NCI-H1105 treated with DMSO at 0.1 percent for 48 hours (cell line): ENCODE measurements at regions not wholly inside any gene's neighbourhood (a gene's known extent, or its start where the extent isn't known, plus 50 kb on each side); places are given as distances from the start of the nearest gene placed in this dataset.
"Not testable (repeated sequence)": the region's sequence is repeated elsewhere in the genome, so short reads cannot be mapped to it uniquely, and the experiment has no call there.

Experiments used
- DNase-seq: peaks from one replicate; lab custom pipeline; 2025; lab: John Stamatoyannopoulos, UW

DNA sequence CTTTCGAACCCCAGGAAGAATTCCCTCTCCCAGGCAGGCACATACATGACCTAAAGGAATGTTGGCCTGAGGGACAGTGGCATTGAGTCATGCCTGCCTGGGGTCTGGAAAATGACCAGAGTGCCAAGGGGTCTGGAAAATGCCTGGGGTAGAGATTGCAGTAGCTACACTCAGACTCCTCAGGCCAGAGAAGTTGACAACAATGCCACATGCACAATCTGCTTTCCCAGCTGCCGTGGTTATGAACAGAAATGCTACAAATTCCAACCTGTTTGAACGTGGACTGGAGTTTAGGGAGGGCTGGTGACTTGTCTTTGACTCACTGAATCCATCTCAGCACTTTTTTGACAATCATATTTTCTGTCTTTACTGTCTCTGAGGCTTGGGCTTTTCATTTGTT is 250.0 kb downstream of the ABCC12 start:
- DNase-seq, result no peak

DNA sequence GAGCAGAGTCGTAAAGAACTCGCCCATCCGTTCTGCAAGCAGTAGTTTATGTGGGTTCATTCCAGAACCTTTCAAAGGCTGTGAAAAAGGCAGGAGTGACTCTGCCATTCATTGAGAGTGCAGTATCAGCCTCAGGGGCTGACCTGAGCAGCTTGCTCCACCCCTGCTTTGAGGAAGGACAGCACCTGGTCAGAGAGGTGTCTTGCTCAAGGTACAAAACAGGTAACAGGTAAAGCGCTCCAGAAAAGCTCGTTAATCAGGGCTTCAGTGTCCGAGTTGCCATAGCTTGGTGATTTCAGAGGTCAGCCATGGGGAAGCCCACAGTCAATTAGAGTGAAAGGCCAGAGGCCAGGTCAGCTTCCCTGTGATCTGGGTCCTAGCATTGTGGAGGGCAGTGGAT is 251.1 kb downstream of the ABCC12 start:
- no peak for DNase-seq

DNA sequence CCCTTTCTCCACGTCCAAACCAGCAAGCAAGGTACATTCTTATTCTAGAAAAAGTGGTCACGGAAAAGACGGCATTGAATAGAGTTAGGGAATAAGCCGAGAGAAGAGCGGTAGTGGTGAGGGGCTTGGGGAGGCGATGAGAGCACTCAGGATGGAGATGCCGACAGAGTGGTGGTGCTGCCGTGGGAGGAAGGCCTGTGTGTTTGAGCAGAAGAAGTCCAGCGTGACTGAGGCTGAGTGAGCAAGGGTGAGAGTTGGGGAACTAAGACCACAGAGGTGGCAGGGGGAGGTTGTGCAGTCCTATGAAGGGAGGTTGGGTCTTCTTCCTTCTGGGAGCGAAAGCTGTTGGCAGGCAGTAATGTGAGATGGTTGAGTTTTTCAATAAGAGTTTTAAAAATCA is 252.3 kb downstream of the ABCC12 start:
- no peak for DNase-seq

DNA sequence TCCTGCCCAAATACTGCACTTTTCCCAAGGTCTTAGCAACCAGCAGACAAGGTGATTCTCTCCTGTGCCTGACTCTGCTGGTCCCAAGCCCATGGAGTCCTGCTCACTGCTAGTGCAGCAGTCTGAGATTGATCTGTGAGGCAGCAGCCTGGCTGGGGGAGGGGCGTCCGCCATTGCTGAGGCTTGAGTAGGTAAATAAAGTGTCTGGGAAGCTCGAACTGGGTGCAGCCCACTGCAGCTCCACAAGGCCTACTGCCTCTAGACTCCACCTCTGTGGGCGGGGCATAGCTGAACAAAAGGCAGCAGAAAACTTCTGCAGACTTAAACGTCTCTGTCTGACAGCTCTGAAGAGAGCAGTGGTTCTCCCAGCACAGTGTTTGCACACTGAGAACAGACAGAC is 258.7 kb downstream of the ABCC12 start:
- DNase-seq, result not testable (repeated sequence)

DNA sequence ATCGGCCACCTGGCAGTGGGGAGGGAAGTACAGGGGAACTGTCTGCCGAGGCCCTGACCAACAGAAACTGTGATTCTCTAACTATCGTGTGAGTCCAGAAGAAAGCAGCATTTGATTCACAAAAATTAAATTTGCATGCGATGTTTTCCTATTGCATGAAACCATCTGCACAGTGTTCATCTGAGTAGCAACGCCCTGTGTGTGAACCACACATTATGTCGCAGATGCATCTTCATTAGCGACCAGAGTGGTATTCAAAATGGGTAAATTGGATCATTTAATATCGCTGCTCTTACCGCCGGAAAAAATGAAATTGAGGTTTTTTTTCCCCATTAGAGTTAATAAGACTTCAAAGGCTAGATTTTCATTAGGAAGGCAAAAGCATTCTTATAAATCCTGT is 260.6 kb downstream of the ABCC12 start:
- DNase-seq, result no peak

DNA sequence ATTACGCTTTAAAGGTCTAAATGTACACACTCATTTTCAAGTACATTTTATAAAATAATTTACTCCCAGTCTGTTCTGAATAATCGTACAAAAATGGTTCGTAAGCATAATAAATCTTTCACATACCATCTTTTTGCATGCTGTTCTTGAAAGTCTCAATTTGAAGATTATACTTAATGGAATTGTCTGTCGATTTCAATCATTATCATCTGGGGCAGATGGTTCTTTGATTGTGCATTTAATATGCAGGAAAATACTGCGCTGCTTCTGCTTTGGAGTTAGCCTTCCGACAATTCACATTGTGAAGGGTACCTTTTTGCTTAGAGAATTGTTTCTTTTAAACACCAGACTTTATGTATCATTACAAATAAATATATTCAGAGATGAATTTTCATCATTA is 262.8 kb downstream of the ABCC12 start:
- no peak for DNase-seq

DNA sequence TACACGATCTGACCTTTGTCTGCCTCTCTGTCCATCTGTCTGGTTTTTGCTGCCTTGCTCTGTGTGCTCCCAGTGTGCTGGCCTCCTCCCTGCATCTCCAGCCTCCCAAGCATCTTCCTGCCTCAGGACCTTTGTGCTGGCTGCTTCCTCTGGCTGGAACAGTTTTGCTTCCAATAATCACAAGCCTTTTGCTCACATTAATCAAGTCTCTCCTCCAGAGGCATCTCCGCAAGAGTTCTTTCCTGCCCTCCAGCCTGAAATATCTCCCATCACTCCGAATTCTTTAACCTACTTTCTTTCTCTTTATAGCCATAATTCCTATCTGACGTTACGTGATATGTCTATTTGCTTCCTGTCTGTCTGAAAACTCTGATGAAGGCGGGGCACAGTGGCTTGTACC is 267.1 kb downstream of the ABCC12 start:
- DNase-seq, result no peak

DNA sequence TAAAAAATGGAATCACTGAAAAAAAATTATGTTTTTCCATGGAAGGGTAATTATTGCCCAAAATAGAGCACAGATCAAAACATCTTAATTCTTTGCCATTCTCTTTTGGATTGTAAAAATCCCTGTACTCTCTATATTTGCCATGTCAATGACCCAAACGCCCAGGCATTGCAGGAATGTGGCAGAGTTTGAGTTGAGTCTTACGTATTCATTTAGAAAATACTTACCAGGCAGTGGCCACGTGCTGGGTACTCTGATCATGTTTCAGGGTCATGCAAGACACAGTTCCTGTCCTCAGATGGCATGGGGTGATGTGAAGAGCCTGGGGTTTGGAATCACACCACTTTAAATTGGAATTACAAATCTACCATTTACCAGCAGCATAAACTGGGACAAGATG is 267.7 kb downstream of the ABCC12 start:
- no peak for DNase-seq

DNA sequence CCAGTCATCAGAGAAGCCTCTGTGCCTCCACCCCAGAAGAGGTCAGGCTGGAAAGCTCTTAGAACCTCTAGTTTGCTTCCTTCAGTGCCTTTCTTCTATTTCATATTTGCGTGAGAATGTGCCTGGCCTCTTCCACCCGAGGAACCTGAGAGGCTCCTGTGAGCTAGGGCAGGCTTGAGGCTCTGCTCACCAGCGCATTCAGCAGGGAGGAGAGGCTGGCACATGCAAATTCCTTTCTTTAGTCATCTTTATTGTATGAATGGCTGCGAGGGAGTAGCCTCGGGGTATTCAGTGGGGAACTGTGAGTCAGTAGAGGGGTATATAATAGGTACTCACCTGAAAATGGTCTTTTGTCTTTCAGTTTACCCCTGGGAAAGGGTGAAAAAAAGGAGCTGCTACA is 268.3 kb downstream of the ABCC12 start:
- DNase-seq, result no peak

DNA sequence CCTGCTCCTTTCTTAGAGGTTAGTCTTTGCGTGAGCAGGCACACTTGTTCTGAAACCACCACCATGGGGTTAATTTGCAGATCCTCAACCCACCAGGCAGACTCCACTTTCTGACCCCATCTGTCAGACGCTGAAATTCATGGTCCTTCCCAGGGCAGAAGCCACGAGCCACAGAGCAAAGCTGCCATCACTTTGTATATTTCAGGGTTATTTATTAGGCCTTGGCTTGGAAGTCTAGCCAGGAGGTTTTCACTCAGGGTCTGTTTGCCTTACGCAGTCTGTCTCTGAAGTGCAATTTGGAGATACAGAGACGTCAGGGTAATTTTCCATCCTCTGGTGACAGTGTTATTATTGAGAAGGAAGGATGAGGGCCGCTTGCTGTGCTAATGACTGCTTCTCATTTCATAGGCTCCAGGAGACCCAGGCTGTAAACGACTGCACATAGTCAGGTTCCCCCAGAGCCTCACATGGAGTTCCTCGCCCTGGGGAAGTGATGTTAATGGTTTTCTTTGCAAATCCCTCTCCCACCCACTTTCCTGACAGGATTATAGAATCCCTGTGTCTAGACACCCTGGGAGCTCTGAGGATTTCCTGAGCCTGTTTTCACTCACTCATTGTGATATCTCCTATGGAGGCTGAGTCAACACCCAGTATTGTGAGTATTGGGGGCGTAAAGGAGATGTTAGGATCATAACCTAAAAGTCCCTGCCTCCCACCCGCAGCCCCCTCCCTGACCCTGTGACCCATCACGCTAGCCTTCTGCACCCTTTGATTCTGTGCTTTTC is 269.0 kb downstream of the ABCC12 start:
- DNase-seq, result no peak

DNA sequence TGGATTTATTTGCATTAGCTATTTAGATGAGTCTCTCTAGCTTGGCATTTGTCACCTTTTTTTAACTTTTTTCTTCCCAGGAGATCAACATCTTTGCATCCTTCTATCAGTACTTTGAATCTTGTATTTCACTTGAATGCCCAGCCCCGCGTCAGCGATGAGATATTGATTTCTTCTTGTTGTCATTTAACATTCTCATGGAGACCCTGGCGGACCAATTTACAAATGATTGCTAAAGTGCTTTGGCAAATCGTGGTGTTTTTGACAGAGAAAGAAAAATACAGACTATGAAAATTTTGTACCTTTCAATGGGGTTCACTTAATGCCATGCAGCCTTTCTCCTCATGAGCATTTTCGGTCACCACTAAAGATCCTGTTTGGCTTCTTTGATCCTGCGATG is 269.7 kb downstream of the ABCC12 start:
- no peak for DNase-seq

DNA sequence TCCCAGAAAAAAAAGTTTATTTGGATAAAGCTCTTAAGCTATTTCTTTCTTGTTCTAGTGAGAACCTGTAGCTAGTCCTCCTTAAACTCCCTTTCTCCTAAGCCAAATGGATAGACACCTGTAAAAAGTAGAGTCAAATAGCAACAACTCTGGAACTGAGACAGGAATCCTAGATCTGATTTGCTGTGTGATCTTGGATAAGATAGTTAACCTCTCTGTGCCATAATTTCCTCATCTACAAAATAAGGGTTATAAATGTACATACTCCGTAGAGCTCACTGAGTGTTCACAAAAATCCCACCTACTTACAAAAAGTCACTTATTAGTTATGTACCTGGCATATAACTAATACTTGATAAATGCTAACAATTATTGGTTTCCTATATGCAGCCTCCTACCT is 270.3 kb downstream of the ABCC12 start:
- DNase-seq, result no peak

DNA sequence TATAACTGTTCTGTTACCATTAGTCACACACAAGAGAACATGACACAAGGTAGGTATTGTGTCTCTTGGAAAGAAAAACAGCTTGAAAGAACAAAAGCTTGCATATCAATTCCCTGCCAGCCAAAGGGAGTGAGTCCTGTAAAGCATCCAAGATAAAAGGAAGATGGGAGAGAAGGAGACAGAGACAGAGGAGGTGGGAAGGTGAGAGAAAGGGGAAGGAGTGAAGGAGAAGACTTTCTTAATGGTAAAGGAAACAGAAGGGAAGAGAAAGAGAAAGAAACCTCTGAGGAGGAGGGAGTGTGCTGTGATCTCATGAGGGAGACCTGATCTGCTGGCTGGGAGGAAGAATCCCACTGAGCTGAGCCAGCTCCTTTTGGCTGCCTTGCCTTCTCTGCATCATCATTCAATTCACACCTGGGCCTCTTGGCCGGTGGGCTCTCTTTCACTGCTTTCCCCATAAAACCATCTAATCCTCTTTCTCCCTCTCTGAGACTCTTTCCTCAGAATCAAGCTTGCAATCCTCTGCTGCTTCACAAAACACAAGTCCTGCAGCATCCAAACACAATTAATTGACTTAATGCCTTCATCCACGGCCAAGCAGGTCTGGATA is 271.6 kb downstream of the ABCC12 start:
- no peak for DNase-seq

DNA sequence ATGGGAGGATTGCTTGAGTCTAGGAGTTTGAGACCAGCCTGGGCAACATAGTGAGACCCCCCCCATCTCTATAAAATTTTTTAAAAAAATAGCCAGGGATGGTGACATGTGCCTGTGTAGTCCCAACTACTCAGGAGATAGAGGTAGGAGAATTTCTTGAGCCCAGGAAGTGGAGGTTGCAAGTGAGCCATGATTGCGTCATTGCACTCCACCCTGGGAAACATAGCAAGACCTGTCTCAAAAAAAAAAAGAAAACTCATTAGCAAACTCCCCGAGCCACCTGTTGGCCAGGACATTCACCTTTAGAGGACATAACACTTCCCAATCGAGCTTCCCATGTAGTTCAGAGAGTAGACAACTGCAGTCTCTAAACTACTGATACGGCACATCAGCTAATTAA is 274.2 kb downstream of the ABCC12 start:
- DNase-seq, result no peak

DNA sequence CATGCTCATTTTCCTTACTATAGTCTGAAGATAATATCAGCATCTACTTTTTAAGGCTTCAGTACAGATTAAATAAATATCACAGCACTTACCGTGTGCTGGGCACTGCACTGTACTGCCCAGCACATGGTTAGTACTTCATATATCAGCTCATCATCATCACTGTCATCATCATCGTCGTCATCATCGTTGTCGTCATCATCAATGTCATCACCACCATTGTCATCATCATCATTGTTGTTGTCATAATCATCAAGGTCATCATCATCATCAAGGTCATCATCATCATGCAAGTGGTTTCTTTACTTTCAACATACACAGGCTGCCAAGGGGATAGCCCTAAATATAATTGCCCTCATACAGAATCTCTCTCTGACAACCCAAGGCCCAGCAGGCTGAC is 275.1 kb downstream of the ABCC12 start:
- no peak for DNase-seq

DNA sequence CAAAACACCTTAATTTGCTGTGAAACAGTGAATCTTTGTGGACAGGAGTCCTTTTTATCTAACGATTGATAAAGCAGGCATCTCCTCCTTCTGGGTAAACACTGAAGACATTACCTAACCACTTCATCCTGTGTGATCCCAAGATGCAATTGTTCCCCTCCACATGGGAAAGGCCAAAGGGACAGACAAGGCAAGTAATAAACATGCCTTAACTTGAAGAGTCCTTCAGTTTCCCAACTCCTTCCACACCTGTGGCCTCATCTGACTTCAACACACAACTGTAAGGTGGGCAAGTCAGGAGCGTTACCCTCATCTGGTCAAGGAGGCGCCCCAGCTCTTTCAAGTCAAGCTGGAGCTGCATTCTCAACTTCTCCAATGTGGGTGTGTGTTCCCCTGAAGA is 278.6 kb downstream of the ABCC12 start:
- DNase-seq, result no peak

DNA sequence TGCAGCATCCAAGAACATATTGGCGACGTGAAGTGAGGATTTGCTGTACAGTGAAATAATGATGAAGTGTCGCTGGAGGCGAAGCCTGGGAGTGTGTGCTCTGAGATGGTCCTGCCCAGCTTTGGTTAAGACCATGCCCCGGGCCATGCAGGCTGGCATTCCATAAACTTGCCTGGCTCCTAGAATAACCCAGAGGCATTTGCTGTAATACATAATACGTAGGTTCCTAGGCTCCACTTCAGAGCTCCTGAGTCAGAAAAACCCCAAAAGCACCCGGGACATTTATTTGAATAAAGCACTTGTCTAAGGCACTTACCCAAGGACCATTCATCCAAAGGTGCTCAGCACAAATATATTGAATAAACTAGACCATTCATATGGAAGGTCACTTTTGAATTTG is 279.3 kb downstream of the ABCC12 start:
- no peak for DNase-seq

DNA sequence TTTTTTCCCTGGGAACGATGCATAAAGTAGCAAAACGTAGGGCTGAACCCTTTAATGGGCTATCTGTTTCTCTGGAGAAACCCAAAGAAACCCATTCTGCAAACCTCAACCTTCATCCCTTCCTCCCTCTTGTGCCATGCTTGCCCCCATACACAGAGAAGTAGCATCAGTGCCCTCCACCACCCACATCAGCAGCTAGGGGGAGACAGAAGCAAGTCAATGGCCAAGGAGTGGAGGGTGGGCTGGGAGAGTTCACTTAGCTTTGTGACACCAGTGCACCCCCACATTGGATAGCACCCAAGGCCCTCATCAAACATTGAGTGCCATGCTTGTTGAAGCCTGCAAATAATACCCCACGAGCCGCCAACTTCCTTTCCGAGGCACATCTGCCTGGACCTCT is 282.4 kb downstream of the ABCC12 start:
- no peak for DNase-seq

DNA sequence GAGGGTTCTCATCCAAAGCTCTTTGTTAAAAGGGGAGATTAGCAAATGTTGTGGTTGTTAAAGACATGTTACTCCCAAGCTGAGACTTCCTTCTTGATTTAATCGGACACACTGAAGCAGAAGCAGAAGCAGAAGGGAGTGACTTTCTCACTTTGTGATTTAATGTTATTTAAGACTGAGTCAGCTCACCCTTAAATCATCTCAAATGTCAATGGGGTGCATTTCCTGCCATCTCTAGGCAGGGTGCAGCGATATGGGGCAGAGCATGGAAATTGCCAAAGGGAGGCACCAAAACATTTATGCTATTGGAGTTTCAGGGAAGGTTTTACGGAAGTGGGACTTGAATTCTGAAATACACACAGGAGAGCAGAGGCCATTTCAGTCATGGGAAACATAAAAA is 283.6 kb downstream of the ABCC12 start:
- no peak for DNase-seq

DNA sequence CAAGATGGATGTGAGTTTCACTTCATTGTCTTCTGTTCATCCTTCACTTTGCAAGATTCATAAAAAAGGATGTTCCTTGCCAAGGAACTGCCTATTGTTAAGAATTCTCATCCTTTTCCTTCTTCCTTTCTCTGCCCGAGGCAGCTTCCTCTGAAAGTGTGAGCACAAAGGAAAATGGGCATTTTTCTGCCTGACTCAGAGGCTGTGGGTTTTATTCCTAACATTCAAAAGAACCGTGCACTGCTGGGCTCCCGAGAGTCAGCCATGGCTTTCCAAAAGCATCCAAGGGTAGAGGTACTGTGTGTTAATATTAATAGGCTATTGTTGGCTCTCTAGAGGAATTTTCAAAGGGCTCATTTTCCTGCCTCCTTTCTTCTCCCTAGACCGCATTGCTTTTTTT is 289.4 kb downstream of the ABCC12 start:
- no peak for DNase-seq

DNA sequence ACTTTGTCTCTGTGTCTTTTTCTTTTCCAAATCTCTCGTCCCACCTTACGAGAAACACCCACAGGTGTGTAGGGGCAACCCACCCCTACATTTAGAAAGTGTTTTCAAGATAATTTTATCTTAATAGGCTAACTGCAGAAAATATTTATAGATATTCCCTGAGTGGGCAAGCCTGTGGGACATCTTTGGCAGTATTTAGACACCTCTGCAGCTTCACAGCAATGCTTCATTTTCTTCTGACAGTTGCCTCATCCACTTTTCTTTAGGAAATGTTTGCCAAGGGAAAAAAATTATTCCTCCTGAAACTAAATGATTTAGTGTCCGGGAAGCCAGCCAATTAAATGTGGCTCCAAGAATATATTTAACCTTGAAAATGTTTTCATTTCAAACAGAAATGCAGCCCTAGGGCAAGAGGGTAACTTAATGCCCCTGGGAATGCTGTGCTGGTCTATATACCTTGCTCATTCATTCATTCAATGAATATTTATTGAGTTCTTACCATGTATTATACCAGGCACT is 290.4 kb downstream of the ABCC12 start:
- no peak for DNase-seq

DNA sequence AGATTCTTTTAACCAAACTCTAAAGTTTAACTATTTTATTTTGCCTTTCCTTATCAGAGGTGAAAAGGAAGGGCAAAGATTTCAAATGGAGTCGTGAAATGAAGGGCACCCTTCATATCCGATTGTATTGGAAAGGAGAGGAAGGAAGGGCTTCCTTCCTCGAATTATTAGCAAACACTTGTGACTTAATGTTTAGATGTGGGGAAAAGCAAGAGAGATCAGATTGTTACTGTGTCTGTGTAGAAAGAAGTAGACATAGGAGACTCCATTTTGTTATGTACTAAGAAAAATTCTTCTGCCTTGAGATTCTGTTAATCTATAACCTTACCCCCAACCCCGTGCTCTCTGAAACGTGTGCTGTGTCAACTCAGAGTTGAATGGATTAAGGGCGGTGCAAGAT is 291.5 kb downstream of the ABCC12 start:
- not testable (repeated sequence) for DNase-seq

DNA sequence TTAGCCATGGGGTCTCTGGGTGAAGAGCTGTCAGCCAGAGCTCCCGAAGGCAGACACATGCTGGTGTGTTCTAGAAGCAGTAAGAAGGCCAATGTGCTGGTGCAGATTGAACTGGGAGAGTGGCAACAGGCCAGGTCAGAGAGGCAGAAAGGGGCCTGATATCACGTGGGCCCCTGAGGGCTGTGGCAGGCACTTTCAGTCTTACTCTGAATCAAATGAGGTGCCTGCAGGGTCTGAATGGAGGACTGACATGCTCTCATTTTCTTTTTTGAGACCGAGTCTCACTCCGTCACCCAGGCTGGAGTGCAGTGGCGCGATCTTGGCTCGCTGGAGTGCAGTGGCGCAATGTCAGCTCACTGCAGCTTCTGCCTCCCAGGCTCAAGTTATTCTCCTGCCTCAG is 293.8 kb downstream of the ABCC12 start:
- DNase-seq, result no peak
